Neural cell (in vitro differentiated cells): ENCODE measurements at regions not wholly inside any gene's neighbourhood (a gene's known extent, or its start where the extent isn't known, plus 50 kb on each side); places are given as distances from the start of the nearest gene placed in this dataset.

Source experiments
- H2AFZ ChIP-seq: fragments of 200-600, 300-800 bp; sonication (generic), shearing (Covaris generic); 2 replicates; pipeline ENCODE4 v1.6.0; 2014; ENCODE audit warnings: low read depth, mild to moderate bottlenecking, antibody characterized with exemption, low read length, moderate library complexity
- H3F3A ChIP-seq: fragments of 200-600 bp; shearing (Covaris generic); 2 replicates; pipeline ENCODE4 v1.6.1; 2016; ENCODE audit warnings: mild to moderate bottlenecking, moderate library complexity, mixed read lengths, antibody characterized with exemption, low read length; ENCODE audit not compliant: insufficient read depth, poor library complexity, severe bottlenecking
- H3K27ac ChIP-seq: fragments of 200-600, 300-800 bp; sonication (generic), shearing (Covaris generic); 2 replicates; pipeline ENCODE4 v1.5.1; 2014; ENCODE audit warnings: mild to moderate bottlenecking, low read length, moderate library complexity
- H3K27me3 ChIP-seq: fragments of 300-800, 200-600 bp; sonication (generic), shearing (Covaris generic); 2 replicates; pipeline ENCODE4 v1.6.0; 2014; ENCODE audit warnings: mild to moderate bottlenecking, low read depth, low read length, moderate library complexity; ENCODE audit not compliant: insufficient read depth
- H3K36me3 ChIP-seq: fragments of 300-800, 200-600 bp; sonication (generic), shearing (Covaris generic); 2 replicates; pipeline ENCODE4 v1.5.1; 2014; ENCODE audit warnings: mild to moderate bottlenecking, antibody characterized with exemption, low read length, moderate library complexity; ENCODE audit not compliant: insufficient read depth
- H3K4me2 ChIP-seq: fragments of 300-800, 200-600 bp; sonication (generic), shearing (Covaris generic); 2 replicates; pipeline ENCODE4 v1.6.0; 2014; ENCODE audit warnings: mild to moderate bottlenecking, low read length
- H3K4me3 ChIP-seq: fragments of 300-800, 200-600 bp; sonication (generic), shearing (Covaris generic); 2 replicates; pipeline ENCODE4 v1.5.1; 2014; ENCODE audit warnings: mild to moderate bottlenecking, low read length, moderate library complexity
- H3K79me2 ChIP-seq: fragments of 200-600 bp; shearing (Covaris generic); replicated peaks from 2 replicates; pipeline ENCODE4 v1.6.0; 2014; ENCODE audit warnings: mild to moderate bottlenecking, low read length, moderate library complexity; ENCODE audit not compliant: insufficient read depth
- H3K9ac ChIP-seq: fragments of 300-800, 200-600 bp; sonication (generic), shearing (Covaris generic); 2 replicates; pipeline ENCODE4 v1.6.1; 2016; ENCODE audit warnings: mild to moderate bottlenecking, low read length, mixed read lengths
- H3K9me2 ChIP-seq: fragments of 200-600 bp; shearing (Covaris generic); 2 replicates; pipeline ENCODE4 v1.6.1; 2016; ENCODE audit warnings: mild to moderate bottlenecking, low read length, mixed read lengths; ENCODE audit not compliant: insufficient read depth
- H3K9me3 ChIP-seq: fragments of 200-600, 300-800 bp; sonication (generic), shearing (Covaris generic); 2 replicates; pipeline ENCODE4 v1.6.1; 2016; ENCODE audit warnings: mild to moderate bottlenecking, mixed run types, low read length, moderate library complexity, mixed read lengths
- H4K20me1 ChIP-seq: fragments of 200-600 bp; shearing (Covaris generic); 2 replicates; pipeline ENCODE4 v1.6.1; 2016; ENCODE audit warnings: mild to moderate bottlenecking, mixed run types; ENCODE audit not compliant: insufficient read depth
- CTCF ChIP-seq: fragments of 450-650 bp; IDR thresholded peaks from 2 replicates; pipeline ENCODE4 v1.5.1; 2014; ENCODE audit warnings: antibody characterized with exemption, mild to moderate bottlenecking, moderate library complexity; ENCODE audit not compliant: poor library complexity, severe bottlenecking
- EP300 ChIP-seq: fragments of 450-650 bp; conservative IDR thresholded peaks from 2 replicates; pipeline ENCODE4 v1.6.1; 2014; ENCODE audit warnings: antibody characterized with exemption, mild to moderate bottlenecking, moderate library complexity; ENCODE audit not compliant: poor library complexity, severe bottlenecking
- EZH2 ChIP-seq: fragments of 200-600, 300-800 bp; shearing (Covaris generic), sonication (generic); IDR thresholded peaks from 2 replicates; pipeline ENCODE4 v1.6.1; 2014; ENCODE audit warnings: antibody characterized with exemption, low read length, borderline replicate concordance, mild to moderate bottlenecking; ENCODE audit not compliant: insufficient read depth, poor library complexity, severe bottlenecking
- MXI1 ChIP-seq: fragments of 450-650 bp; conservative IDR thresholded peaks from 2 replicates; pipeline ENCODE4 v1.6.1; 2014; ENCODE audit warnings: antibody characterized with exemption, mild to moderate bottlenecking; ENCODE audit not compliant: poor library complexity, severe bottlenecking
- POLR2AphosphoS5 ChIP-seq: IDR thresholded peaks from 2 replicates; pipeline ENCODE4 v1.6.1; 2012
- RAD21 ChIP-seq: fragments of 450-650 bp; conservative IDR thresholded peaks from 2 replicates; pipeline ENCODE4 v1.6.1; 2014; ENCODE audit warnings: antibody characterized with exemption, mild to moderate bottlenecking, moderate library complexity
- SMC3 ChIP-seq: fragments of 450-650 bp; conservative IDR thresholded peaks from 2 replicates; pipeline ENCODE4 v1.6.1; 2014; ENCODE audit warnings: antibody characterized with exemption, mild to moderate bottlenecking, moderate library complexity; ENCODE audit not compliant: poor library complexity
- TAF1 ChIP-seq: IDR thresholded peaks from 2 replicates; pipeline ENCODE4 v1.6.1; 2012; ENCODE audit warnings: low read depth
- TF ChIP-seq, protein P1 (sequence below): IDR thresholded peaks from 2 replicates; pipeline ENCODE4 v1.6.1; 2012; ENCODE audit warnings: borderline replicate concordance

DNA sequence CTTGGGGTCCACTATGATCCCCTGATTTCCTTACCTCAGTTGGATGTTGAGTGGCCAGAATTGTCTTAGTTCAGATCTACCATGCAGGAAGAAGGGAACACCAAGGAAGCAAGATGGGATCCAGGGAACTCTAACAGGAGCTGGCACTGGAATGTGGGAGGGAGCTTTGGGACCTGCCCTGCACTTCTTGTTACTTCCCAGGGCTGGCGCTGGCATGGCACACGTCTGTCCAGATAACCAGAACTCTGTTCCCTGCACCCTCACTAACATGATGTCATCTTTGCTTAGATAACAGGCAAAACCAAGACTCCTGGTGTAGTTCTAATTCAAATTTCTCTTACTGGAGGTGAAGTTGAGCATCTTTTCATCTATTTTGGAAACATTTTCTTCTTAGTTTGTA lies 550.0 kb downstream of the MN1 start:
- Histone ChIP-seq H3K79me2 (no peaks in the 10 kb centered on the region), H3F3A (no peaks in the 10 kb centered on the region), H3K4me3 (no peak overlapping the region), H3K9ac (no peak overlapping the region), H3K9me3 (peaks cover 9% of the 10 kb centered on the region), H4K20me1 (no peaks in the 10 kb centered on the region), H3K9me2 (no peaks in the 10 kb centered on the region), H3K36me3 (no peaks in the 10 kb centered on the region), H3K27ac (no peak overlapping the region), H3K27me3 (no peaks in the 10 kb centered on the region), H2AFZ (no peak overlapping the region), H3K4me2 (no peak overlapping the region)
- TF ChIP-seq CTCF (no peak), SMC3 (no peak), EZH2 (no peak), TAF1 (no peak), POLR2AphosphoS5 (no peak), EP300 (no peak), MXI1 (no peak), RAD21 (no peak)
- TF ChIP-seq, protein P1, sequence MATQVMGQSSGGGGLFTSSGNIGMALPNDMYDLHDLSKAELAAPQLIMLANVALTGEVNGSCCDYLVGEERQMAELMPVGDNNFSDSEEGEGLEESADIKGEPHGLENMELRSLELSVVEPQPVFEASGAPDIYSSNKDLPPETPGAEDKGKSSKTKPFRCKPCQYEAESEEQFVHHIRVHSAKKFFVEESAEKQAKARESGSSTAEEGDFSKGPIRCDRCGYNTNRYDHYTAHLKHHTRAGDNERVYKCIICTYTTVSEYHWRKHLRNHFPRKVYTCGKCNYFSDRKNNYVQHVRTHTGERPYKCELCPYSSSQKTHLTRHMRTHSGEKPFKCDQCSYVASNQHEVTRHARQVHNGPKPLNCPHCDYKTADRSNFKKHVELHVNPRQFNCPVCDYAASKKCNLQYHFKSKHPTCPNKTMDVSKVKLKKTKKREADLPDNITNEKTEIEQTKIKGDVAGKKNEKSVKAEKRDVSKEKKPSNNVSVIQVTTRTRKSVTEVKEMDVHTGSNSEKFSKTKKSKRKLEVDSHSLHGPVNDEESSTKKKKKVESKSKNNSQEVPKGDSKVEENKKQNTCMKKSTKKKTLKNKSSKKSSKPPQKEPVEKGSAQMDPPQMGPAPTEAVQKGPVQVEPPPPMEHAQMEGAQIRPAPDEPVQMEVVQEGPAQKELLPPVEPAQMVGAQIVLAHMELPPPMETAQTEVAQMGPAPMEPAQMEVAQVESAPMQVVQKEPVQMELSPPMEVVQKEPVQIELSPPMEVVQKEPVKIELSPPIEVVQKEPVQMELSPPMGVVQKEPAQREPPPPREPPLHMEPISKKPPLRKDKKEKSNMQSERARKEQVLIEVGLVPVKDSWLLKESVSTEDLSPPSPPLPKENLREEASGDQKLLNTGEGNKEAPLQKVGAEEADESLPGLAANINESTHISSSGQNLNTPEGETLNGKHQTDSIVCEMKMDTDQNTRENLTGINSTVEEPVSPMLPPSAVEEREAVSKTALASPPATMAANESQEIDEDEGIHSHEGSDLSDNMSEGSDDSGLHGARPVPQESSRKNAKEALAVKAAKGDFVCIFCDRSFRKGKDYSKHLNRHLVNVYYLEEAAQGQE = no peak

DNA sequence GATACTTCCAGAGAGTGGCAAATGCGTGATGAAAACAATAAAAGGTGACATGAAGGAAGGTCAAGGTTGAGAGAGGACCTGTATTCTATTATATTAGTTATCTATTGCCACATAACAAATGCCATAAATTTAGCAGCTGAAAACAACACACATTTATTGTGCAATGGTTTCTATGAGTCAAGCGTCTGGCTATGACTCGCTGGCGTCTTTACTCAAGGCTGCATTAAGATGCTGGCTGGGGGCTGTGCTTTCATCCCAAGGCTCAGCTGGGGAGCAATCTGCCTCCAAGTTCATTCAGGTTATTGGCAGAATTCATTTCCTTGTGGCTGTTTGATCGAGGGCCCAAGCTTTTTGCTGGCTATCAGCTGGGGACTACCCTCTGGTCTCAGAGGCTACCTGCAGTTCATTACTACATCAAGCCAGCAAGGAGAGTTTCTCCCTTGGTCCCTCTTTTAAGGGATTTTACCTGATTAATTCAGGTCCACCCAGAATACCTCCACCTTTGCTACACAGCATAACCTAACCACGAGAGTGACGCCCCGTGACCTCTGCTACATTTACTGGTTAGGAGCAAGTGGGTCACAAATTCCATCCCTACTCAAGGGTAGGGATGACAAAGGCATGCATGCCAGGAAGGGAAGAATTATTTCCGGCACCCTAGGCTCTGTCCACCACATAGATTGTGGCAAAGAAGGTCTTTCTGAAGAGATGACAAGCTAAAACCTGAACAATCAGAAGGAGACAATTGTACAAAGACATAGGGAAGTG lies 549.1 kb downstream of the MN1 start:
- Histone ChIP-seq H3K9ac (no peak overlapping the region), H3K27ac (no peak overlapping the region), H3K36me3 (no peaks in the 10 kb centered on the region), H3K9me3 (peaks cover 9% of the 10 kb centered on the region), H3K4me2 (no peak overlapping the region), H3K79me2 (no peaks in the 10 kb centered on the region), H3K27me3 (no peaks in the 10 kb centered on the region), H4K20me1 (no peaks in the 10 kb centered on the region), H3K4me3 (no peak overlapping the region), H2AFZ (no peak overlapping the region), H3F3A (no peaks in the 10 kb centered on the region), H3K9me2 (no peaks in the 10 kb centered on the region)
- no peak for TF ChIP-seq CTCF
- no peak for TF ChIP-seq MXI1
- no peak for TF ChIP-seq SMC3
- no peak for TF ChIP-seq TAF1
- TF ChIP-seq, protein P1 = no peak
